AG04450 (cell line): ENCODE measurements at regions not wholly inside any gene's neighbourhood (a gene's known extent, or its start where the extent isn't known, plus 50 kb on each side); places are given as distances from the start of the nearest gene placed in this dataset.

Experiments
- CTCF ChIA-PET: fragments of 300-600, 350-600 bp; formaldehyde crosslinking; extraction: SDS; loops from one replicate; lab custom pipeline; 2022; ENCODE audit warnings: antibody characterized with exemption, inconsistent platforms; lab: Charles Lee
- POLR2A ChIA-PET: fragments of 350-600 bp; formaldehyde crosslinking; extraction: SDS; loops from one replicate; lab custom pipeline; 2021; ENCODE audit warnings: antibody characterized with exemption, inconsistent platforms; lab: Yijun Ruan, JAX
- DNase-seq: peaks from one replicate; pipeline ENCODE4 v3.0.0-alpha.2; 2011; ENCODE audit warnings: low read depth, low spot score
- H3K27ac ChIP-seq: one replicate; pipeline ENCODE4 v1.5.1; 2012; ENCODE audit warnings: low read depth, low read length, control low read depth
- H3K27me3 ChIP-seq: one replicate; pipeline ENCODE4 v1.6.0; 2012; ENCODE audit warnings: low read length; ENCODE audit not compliant: control insufficient read depth, insufficient read depth
- H3K4me3 ChIP-seq: 2 replicates; pipeline ENCODE4 v1.5.1; 2011; ENCODE audit warnings: mild to moderate bottlenecking, low read depth, low read length, control low read depth
- H3K9me3 ChIP-seq: 2 replicates; pipeline ENCODE4 v1.5.1; 2012; ENCODE audit warnings: low read length; ENCODE audit not compliant: control insufficient read depth, insufficient read depth
- TF ChIP-seq, protein P1 (sequence below): IDR thresholded peaks from 2 replicates; pipeline ENCODE4 v1.5.1; 2011; ENCODE audit warnings: low read depth, low read length, control low read depth, inconsistent platforms

DNA sequence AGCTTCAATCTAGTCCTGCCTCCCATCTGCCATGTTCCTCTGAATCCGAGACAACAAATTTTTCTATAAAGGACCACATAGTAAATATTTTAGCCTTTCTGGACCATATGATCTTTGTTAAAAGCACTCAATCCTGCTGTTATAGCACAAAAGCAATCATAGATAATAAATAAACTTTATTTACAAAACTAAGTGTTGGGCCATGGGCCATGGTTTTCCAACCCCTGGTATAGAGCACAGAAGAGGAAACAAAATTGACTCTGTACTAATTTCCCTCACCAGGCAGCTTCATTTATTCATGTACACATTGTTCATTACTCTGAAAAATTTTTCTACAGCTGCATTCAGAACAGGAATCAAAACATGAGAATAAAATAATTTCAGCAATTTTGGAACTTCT lies 288.9 kb downstream of the AGTPBP1 start:
- DNase-seq = no peak
- POLR2A ChIA-PET = no interaction called here
- Histone ChIP-seq H3K9me3 (peaks cover 20% of the 10 kb centered on the region), H3K27me3 (no peaks in the 10 kb centered on the region), H3K4me3 (no peak overlapping the region), H3K27ac (no peak overlapping the region)
- CTCF ChIA-PET = no interaction called here
- TF ChIP-seq, protein P1, sequence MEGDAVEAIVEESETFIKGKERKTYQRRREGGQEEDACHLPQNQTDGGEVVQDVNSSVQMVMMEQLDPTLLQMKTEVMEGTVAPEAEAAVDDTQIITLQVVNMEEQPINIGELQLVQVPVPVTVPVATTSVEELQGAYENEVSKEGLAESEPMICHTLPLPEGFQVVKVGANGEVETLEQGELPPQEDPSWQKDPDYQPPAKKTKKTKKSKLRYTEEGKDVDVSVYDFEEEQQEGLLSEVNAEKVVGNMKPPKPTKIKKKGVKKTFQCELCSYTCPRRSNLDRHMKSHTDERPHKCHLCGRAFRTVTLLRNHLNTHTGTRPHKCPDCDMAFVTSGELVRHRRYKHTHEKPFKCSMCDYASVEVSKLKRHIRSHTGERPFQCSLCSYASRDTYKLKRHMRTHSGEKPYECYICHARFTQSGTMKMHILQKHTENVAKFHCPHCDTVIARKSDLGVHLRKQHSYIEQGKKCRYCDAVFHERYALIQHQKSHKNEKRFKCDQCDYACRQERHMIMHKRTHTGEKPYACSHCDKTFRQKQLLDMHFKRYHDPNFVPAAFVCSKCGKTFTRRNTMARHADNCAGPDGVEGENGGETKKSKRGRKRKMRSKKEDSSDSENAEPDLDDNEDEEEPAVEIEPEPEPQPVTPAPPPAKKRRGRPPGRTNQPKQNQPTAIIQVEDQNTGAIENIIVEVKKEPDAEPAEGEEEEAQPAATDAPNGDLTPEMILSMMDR = no peak

DNA sequence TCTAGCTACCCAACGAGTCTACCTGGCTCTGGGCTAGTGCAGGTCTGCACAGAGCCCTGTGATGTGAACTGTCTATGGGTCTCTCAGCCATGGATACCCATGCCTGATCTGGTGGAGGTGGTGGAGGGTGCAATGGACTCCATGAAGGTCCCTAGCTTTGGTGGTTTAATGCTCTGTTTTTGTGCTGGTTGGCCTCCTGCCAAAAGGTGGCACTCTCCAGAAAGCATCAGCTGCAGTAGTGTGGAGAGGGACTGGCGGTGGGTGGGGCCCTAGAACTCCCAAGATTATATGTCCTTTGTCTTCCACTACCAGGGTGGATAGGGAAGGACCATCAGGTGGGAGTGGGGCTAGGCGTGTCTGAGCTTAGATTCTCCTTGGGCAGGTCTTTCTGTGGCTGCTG lies 290.1 kb downstream of the AGTPBP1 start:
- ChIA-PET CTCF (no interaction called here), POLR2A (no interaction called here)
- no peaks in the 10 kb centered on the region for H3K27me3 ChIP-seq
- TF ChIP-seq, protein P1 = no peak
- H3K9me3 ChIP-seq = peaks cover 20% of the 10 kb centered on the region
- no peak overlapping the region for H3K4me3 ChIP-seq
- no peak overlapping the region for H3K27ac ChIP-seq
- no peak for DNase-seq

DNA sequence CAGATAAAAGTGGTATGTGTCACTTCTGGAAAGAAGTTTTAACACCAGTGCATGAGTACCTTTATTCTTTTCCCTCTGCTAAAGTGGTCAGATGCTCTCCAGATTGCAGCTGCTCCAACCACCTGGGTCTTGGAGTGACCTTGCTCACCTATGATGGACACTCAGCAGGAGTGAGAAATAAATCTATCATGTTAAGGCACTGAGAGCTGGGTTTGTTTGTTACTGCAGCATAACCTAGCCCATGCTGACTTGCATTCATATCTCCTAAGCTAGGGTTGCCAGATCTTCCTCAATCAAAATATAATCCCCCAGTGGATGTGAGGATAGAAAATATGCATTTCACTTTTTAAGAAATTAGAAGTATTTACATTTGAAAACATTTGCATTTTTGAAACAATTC lies 295.9 kb downstream of the AGTPBP1 start:
- no peak for DNase-seq
- ChIA-PET CTCF (no interaction called here), POLR2A (no interaction called here)
- TF ChIP-seq, protein P1 = no peak
- Histone ChIP-seq H3K27me3 (no peaks in the 10 kb centered on the region), H3K9me3 (peaks cover 7% of the 10 kb centered on the region; the same call in 1 of the 2 replicates), H3K27ac (no peak overlapping the region), H3K4me3 (no peak overlapping the region)

DNA sequence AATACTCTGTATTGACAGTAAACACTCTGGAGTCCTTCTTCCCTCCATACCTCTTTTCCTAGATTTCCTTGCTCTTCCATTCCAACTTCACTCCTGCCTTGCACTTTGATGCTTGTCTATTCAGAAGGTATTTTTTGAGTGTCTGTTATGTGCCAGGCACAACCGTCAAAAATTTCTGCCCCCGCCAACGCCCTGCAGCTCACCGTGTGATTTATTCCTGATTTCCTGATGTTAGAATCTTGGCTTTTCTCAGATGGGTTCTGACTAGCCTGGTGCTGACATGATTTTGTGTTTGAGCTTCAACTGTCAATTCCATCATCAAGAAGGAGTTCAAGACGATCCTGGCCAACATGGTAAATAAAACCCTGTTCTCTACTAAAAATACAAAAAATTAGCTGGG lies 297.5 kb downstream of the AGTPBP1 start:
- CTCF ChIA-PET = no interaction called here

DNA sequence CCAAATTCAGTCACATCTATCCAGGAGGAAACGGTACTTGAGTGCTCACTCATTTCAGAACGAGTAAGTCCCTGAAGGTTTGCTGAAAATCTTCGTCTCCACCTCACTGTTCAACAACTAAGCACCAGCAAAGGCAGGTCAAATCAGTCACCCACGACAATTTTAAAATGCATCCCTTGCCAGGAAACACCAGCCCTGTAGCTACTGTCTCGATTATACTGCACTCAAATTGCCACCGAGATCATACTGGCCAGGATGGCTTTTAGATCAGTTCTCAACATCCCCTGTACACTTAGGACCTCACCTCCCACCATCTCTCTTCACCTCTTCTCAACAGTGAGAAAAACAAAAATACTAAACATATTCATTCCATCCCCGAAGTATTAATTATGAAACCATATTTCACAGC lies 298.6 kb downstream of the AGTPBP1 start:
- CTCF ChIA-PET = no interaction called here
- Histone ChIP-seq H3K27me3 (no peaks in the 10 kb centered on the region), H3K27ac (no peak overlapping the region), H3K9me3 (peaks cover 23% of the 10 kb centered on the region), H3K4me3 (no peak overlapping the region)
- DNase-seq = no peak
- TF ChIP-seq, protein P1 = no peak
- POLR2A ChIA-PET = no interaction called here

More for the DNA sequence above, 297.5 kb downstream of the AGTPBP1 start:
- no peak overlapping the region for H3K27ac ChIP-seq
- H3K4me3 ChIP-seq = no peak overlapping the region
- H3K9me3 ChIP-seq = peaks cover 22% of the 10 kb centered on the region
- DNase-seq = no peak
- TF ChIP-seq, protein P1 = no peak
- H3K27me3 ChIP-seq = no peaks in the 10 kb centered on the region
- POLR2A ChIA-PET = no interaction called here
